Keratinocyte (primary cell): ENCODE measurements at regions not wholly inside any gene's neighbourhood (a gene's known extent, or its start where the extent isn't known, plus 50 kb on each side); places are given as distances from the start of the nearest gene placed in this dataset.

ENCODE experiments used
- DNase-seq: peaks from one replicate; pipeline ENCODE4 v3.0.0-alpha.2; 2011; ENCODE audit warnings: low read depth, missing footprints, low spot score
- FAIRE-seq: peaks from 2 replicates; lab custom pipeline; 2011; peaks lifted over from hg19 to GRCh38; lab: Jason Lieb, UNC
- H2AFZ ChIP-seq: 2 replicates; pipeline ENCODE4 v1.6.0; 2012; ENCODE audit warnings: low read length, control low read depth, inconsistent platforms; ENCODE audit not compliant: control insufficient read depth
- H3K27ac ChIP-seq: 2 replicates; pipeline ENCODE4 v1.5.1; 2011; ENCODE audit warnings: low read length; ENCODE audit not compliant: control insufficient read depth, insufficient read depth
- H3K27me3 ChIP-seq: 3 replicates; pipeline ENCODE4 v1.6.0; 2011; ENCODE audit warnings: low read length; ENCODE audit not compliant: control insufficient read depth, insufficient read depth; ENCODE audit errors: extremely low read depth
- H3K36me3 ChIP-seq, 2 experiments: 2 replicates in 1 of 2; 3 replicates in 1 of 2; pipeline ENCODE4 v1.5.1; 2011; ENCODE audit warnings: low read length in 2 of 2, mild to moderate bottlenecking in 1 of 2; ENCODE audit not compliant: control insufficient read depth in 2 of 2, insufficient read depth in 2 of 2; ENCODE audit errors: extremely low read depth in 1 of 2
- H3K4me1 ChIP-seq: 3 replicates; pipeline ENCODE4 v1.5.1; 2011; ENCODE audit warnings: low read length; ENCODE audit not compliant: control insufficient read depth, insufficient read depth; ENCODE audit errors: extremely low read depth
- H3K4me2 ChIP-seq: 3 replicates; pipeline ENCODE4 v1.6.0; 2011; ENCODE audit warnings: low read depth, low read length; ENCODE audit not compliant: control insufficient read depth, insufficient read depth; ENCODE audit errors: extremely low read depth
- H3K4me3 ChIP-seq, 3 experiments: fragments of 200-600 bp in 1 of 3; sonication (generic) in 1 of 3; 2 replicates in 2 of 3; 3 replicates in 1 of 3; pipeline ENCODE4 v1.5.1; 2011 to 2016; ENCODE audit warnings: low read length in 3 of 3, mild to moderate bottlenecking in 3 of 3, control low read depth in 2 of 3, inconsistent platforms in 1 of 3, low read depth in 1 of 3, mixed read lengths in 1 of 3, mixed run types in 1 of 3, moderate library complexity in 1 of 3; ENCODE audit not compliant: control insufficient read depth in 2 of 3, insufficient read depth in 2 of 3; ENCODE audit errors: extremely low read depth in 1 of 3
- H3K79me2 ChIP-seq: 2 replicates; pipeline ENCODE4 v1.6.0; 2012; ENCODE audit warnings: low read length; ENCODE audit not compliant: control insufficient read depth, insufficient read depth
- H3K9ac ChIP-seq: 3 replicates; pipeline ENCODE4 v1.6.0; 2011; ENCODE audit warnings: low read length; ENCODE audit not compliant: control insufficient read depth, insufficient read depth; ENCODE audit errors: extremely low read depth
- H3K9me1 ChIP-seq: 3 replicates; pipeline ENCODE4 v1.6.0; 2011; ENCODE audit warnings: low read length; ENCODE audit not compliant: control insufficient read depth, insufficient read depth; ENCODE audit errors: extremely low read depth
- H3K9me3 ChIP-seq: 2 replicates; pipeline ENCODE4 v1.5.1; 2012; ENCODE audit warnings: low read depth, low read length; ENCODE audit not compliant: control insufficient read depth
- H4K20me1 ChIP-seq: 3 replicates; pipeline ENCODE4 v1.6.0; 2011; ENCODE audit warnings: low read length; ENCODE audit not compliant: control insufficient read depth, insufficient read depth; ENCODE audit errors: extremely low read depth
- EZH2 ChIP-seq: IDR thresholded peaks from one replicate; pipeline ENCODE4 v1.6.1; 2012; ENCODE audit warnings: inconsistent platforms, mild to moderate bottlenecking, low read length, moderate library complexity
- dilution Hi-C: fragments of 300-500 bp; cut with MboI; formaldehyde crosslinking; loops from one replicate; pipeline ENCODE4 v1.7.0; 2020; ENCODE audit warnings: low sequenced_read_pairs; ENCODE audit not compliant: extremely low pct_ligation_motif_present
- TF ChIP-seq, protein P1 (sequence below), 3 experiments: IDR thresholded peaks in 1 of 3; conservative IDR thresholded peaks in 1 of 3; optimal IDR thresholded peaks in 1 of 3; 2 replicates in 2 of 3; 3 replicates in 1 of 3; pipeline versions ENCODE3 to v1.5.1; 2011; ENCODE audit warnings: low read length in 3 of 3, mild to moderate bottlenecking in 3 of 3, moderate library complexity in 2 of 3, control low read depth in 1 of 3, inconsistent platforms in 1 of 3; ENCODE audit not compliant: insufficient read depth in 2 of 3; ENCODE audit errors: extremely low read depth in 1 of 3

DNA sequence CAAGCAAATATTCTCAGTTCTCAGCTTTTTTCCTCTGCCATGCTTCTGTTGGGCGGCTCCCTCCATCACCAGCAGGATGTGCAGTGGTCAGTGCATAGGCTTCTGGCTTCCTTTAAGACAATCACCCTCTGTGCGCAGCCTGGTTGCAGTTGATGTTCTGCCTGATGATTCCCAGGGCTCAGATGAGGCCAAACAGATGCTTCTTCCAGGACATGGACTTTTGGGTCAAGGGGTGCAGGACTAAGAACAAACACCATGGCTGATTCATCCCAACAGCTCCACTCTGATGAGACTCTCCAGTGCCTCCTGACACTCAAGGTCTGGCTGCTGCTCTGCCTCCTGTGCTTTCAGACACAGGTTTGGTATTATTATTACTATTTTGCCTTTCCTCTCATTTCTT, 554.8 kb upstream of the CDH4 start:
- Histone ChIP-seq H3K4me2 (no peak overlapping the region), H3K9me3 (no peaks in the 10 kb centered on the region), H3K9ac (no peak overlapping the region), H4K20me1 (no peaks in the 10 kb centered on the region), H3K4me1 (peaks cover 6% of the 10 kb centered on the region), H3K4me3 (no peak overlapping the region), H3K27ac (no peak overlapping the region), H3K9me1 (no peaks in the 10 kb centered on the region), H3K36me3 (no peaks in the 10 kb centered on the region), H3K27me3 (no peaks in the 10 kb centered on the region), H2AFZ (no peak overlapping the region), H3K79me2 (no peaks in the 10 kb centered on the region)
- TF ChIP-seq EZH2 = no peak
- TF ChIP-seq, protein P1, sequence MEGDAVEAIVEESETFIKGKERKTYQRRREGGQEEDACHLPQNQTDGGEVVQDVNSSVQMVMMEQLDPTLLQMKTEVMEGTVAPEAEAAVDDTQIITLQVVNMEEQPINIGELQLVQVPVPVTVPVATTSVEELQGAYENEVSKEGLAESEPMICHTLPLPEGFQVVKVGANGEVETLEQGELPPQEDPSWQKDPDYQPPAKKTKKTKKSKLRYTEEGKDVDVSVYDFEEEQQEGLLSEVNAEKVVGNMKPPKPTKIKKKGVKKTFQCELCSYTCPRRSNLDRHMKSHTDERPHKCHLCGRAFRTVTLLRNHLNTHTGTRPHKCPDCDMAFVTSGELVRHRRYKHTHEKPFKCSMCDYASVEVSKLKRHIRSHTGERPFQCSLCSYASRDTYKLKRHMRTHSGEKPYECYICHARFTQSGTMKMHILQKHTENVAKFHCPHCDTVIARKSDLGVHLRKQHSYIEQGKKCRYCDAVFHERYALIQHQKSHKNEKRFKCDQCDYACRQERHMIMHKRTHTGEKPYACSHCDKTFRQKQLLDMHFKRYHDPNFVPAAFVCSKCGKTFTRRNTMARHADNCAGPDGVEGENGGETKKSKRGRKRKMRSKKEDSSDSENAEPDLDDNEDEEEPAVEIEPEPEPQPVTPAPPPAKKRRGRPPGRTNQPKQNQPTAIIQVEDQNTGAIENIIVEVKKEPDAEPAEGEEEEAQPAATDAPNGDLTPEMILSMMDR (optimal IDR thresholded peaks at IDR 0.05 in 1 of 3, IDR thresholded peaks at IDR 0.05 in 1 of 3, conservative IDR thresholded peaks at IDR 0.05 in 1 of 3; ENCODE audit: extremely low read depth in 1 of 3, insufficient read depth in 2 of 3, low read length in 3 of 3) = no peak
- dilution Hi-C loops = no loop called here
- DNase-seq = no peak
- no peak for FAIRE-seq

DNA sequence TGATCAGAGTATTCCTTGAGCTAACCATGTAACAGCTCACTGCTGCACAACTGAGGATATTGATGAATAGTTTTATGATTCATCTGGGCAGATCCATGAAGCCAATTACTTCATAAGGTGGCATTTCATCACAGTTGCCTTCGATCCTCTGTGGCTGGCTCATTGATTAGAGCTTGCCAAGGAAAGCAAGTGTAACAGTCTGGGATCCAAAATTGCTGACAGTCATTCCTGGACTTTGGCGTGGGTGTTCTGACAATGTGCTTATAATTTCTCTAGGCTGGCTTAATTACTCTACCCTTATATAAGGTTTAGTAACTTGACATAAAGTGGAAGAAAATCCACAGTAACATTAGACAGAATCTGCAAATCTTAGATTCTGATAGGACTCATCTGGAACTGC, 551.3 kb upstream of the CDH4 start:
- no peaks in the 10 kb centered on the region for H3K27me3 ChIP-seq
- no peaks in the 10 kb centered on the region for H3K79me2 ChIP-seq
- DNase-seq (no peak), FAIRE-seq (no peak)
- H3K27ac ChIP-seq = no peak overlapping the region
- TF ChIP-seq, protein P1 (optimal IDR thresholded peaks at IDR 0.05 in 1 of 3, IDR thresholded peaks at IDR 0.05 in 1 of 3, conservative IDR thresholded peaks at IDR 0.05 in 1 of 3; ENCODE audit: extremely low read depth in 1 of 3, insufficient read depth in 2 of 3, low read length in 3 of 3) = no peak
- TF ChIP-seq EZH2 = no peak
- no peaks in the 10 kb centered on the region for H4K20me1 ChIP-seq
- no peaks in the 10 kb centered on the region for H3K9me1 ChIP-seq
- H3K9ac ChIP-seq = no peak overlapping the region
- H3K4me1 ChIP-seq = peaks cover under 1% of the 10 kb centered on the region
- no peaks in the 10 kb centered on the region for H3K9me3 ChIP-seq
- no peak overlapping the region for H3K4me3 ChIP-seq
- no peak overlapping the region for H2AFZ ChIP-seq
- no peaks in the 10 kb centered on the region for H3K36me3 ChIP-seq
- no peak overlapping the region for H3K4me2 ChIP-seq
- dilution Hi-C loops = no loop called here
